ENCODE measurements at regions not wholly inside any gene's neighbourhood (a gene's known extent, or its start where the extent isn't known, plus 50 kb on each side); places are given as distances from the start of the nearest gene placed in this dataset.
"Not testable (repeated sequence)": the region's sequence is repeated elsewhere in the genome, so short reads cannot be mapped to it uniquely, and the experiment has no call there.

- WGBS, 2 donors, result 88 to 93% methylated on average over 2 of the region's 2 CpGs
- intact Hi-C loops (cut with DNase I), result no loop called here
- no peaks in the 10 kb centered on the region for H3K4me1 ChIP-seq
- TF ChIP-seq POLR2A (IDR thresholded peaks at IDR 0.05), result no peak
- TF ChIP-seq CTCF (IDR thresholded peaks at IDR 0.05), result no peak
- H3K36me3 ChIP-seq (replicated peaks in 1 of 2; ENCODE audit: insufficient read depth in 1 of 2, low read depth in 2 of 2), result no peaks in the 10 kb centered on the region
- DNase-seq, result no peak
- no peak overlapping the region for H3K27ac ChIP-seq
- no peaks in the 10 kb centered on the region for H3K27me3 ChIP-seq
- no peaks in the 10 kb centered on the region for H3K9me3 ChIP-seq
- no peak overlapping the region for H3K4me3 ChIP-seq
- ATAC-seq, result no peak
These were observed 188.5 kb downstream of the LRRC70 start for GRCh38 chr5:62767077-62767476.

GRCh38 chr5:62762503-62762902, 183.9 kb downstream of the LRRC70 start:
- Histone ChIP-seq H3K27ac (no peak overlapping the region), H3K4me1 (no peaks in the 10 kb centered on the region), H3K4me3 (no peak overlapping the region), H3K27me3 (no peaks in the 10 kb centered on the region), H3K9me3 (no peaks in the 10 kb centered on the region), H3K36me3 (replicated peaks in 1 of 2; ENCODE audit: insufficient read depth in 1 of 2, low read depth in 2 of 2) (no peaks in the 10 kb centered on the region)
- intact Hi-C loops (cut with DNase I), result no loop called here
- 47 to 54% methylated on average over 2 of the region's 2 CpGs for WGBS, 2 donors
- no peak for DNase-seq
- no peak for ATAC-seq
- no peak for TF ChIP-seq POLR2A (IDR thresholded peaks at IDR 0.05)
- TF ChIP-seq CTCF (IDR thresholded peaks at IDR 0.05), result no peak

GRCh38 chr5:62757686-62758085, 179.1 kb downstream of the LRRC70 start:
- ATAC-seq; H3K36me3 ChIP-seq (replicated peaks in 1 of 2; ENCODE audit: insufficient read depth in 1 of 2, low read depth in 2 of 2); H3K27me3 ChIP-seq; H3K4me1 ChIP-seq; H3K4me3 ChIP-seq; H3K9me3 ChIP-seq; DNase-seq; intact Hi-C loops (cut with DNase I); H3K27ac ChIP-seq: not testable (repeated sequence)
- WGBS, 2 donors, result 85 to 87% methylated on average over 4 of the region's 4 CpGs

- H3K4me1 ChIP-seq; intact Hi-C loops (cut with DNase I); H3K27me3 ChIP-seq; DNase-seq; H3K27ac ChIP-seq; H3K9me3 ChIP-seq; ATAC-seq; H3K4me3 ChIP-seq; H3K36me3 ChIP-seq (replicated peaks in 1 of 2; ENCODE audit: insufficient read depth in 1 of 2, low read depth in 2 of 2): not testable (repeated sequence)
- 59 to 60% methylated on average over 3 to 4 of the region's 4 CpGs for WGBS, 2 donors
These were observed 174.4 kb downstream of the LRRC70 start for GRCh38 chr5:62752998-62753367.

GRCh38 chr5:62752056-62752997, 173.7 kb downstream of the LRRC70 start:
- ATAC-seq; H3K4me1 ChIP-seq; H3K36me3 ChIP-seq (replicated peaks in 1 of 2; ENCODE audit: insufficient read depth in 1 of 2, low read depth in 2 of 2); DNase-seq; intact Hi-C loops (cut with DNase I); H3K4me3 ChIP-seq; H3K9me3 ChIP-seq; H3K27ac ChIP-seq; H3K27me3 ChIP-seq: not testable (repeated sequence)
- 75 to 82% methylated on average over 17 of the region's 17 CpGs for WGBS, 2 donors

- intact Hi-C loops (cut with DNase I), result no loop called here
- 11 to 18% methylated on average over 2 of the region's 2 CpGs for WGBS, 2 donors
- TF ChIP-seq POLR2A (IDR thresholded peaks at IDR 0.05) (no peak), CTCF (IDR thresholded peaks at IDR 0.05) (no peak)
These were observed 163.6 kb downstream of the LRRC70 start for GRCh38 chr5:62742207-62742606.

More at GRCh38 chr5:62742207-62742606, 163.6 kb downstream of the LRRC70 start:
- no peak for ATAC-seq
- no peaks in the 10 kb centered on the region for H3K9me3 ChIP-seq
- no peak for DNase-seq
- H3K27ac ChIP-seq, result no peak overlapping the region
- H3K4me3 ChIP-seq, result no peak overlapping the region
- no peaks in the 10 kb centered on the region for H3K4me1 ChIP-seq
- no peaks in the 10 kb centered on the region for H3K36me3 ChIP-seq (replicated peaks in 1 of 2; ENCODE audit: insufficient read depth in 1 of 2, low read depth in 2 of 2)
- no peaks in the 10 kb centered on the region for H3K27me3 ChIP-seq
